Neural cell (in vitro differentiated cells): ENCODE measurements at regions not wholly inside any gene's neighbourhood (a gene's known extent, or its start where the extent isn't known, plus 50 kb on each side); places are given as distances from the start of the nearest gene placed in this dataset.

Experiments
- EP300 ChIP-seq: fragments of 450-650 bp; conservative IDR thresholded peaks from 2 replicates; pipeline ENCODE4 v1.6.1; 2014; ENCODE audit warnings: antibody characterized with exemption, mild to moderate bottlenecking, moderate library complexity; ENCODE audit not compliant: poor library complexity, severe bottlenecking
- EZH2 ChIP-seq: fragments of 200-600, 300-800 bp; shearing (Covaris generic), sonication (generic); IDR thresholded peaks from 2 replicates; pipeline ENCODE4 v1.6.1; 2014; ENCODE audit warnings: antibody characterized with exemption, low read length, borderline replicate concordance, mild to moderate bottlenecking; ENCODE audit not compliant: insufficient read depth, poor library complexity, severe bottlenecking
- MXI1 ChIP-seq: fragments of 450-650 bp; conservative IDR thresholded peaks from 2 replicates; pipeline ENCODE4 v1.6.1; 2014; ENCODE audit warnings: antibody characterized with exemption, mild to moderate bottlenecking; ENCODE audit not compliant: poor library complexity, severe bottlenecking
- POLR2AphosphoS5 ChIP-seq: IDR thresholded peaks from 2 replicates; pipeline ENCODE4 v1.6.1; 2012
- RAD21 ChIP-seq: fragments of 450-650 bp; conservative IDR thresholded peaks from 2 replicates; pipeline ENCODE4 v1.6.1; 2014; ENCODE audit warnings: antibody characterized with exemption, mild to moderate bottlenecking, moderate library complexity
- REST ChIP-seq: IDR thresholded peaks from 2 replicates; pipeline ENCODE4 v1.6.1; 2012; ENCODE audit warnings: borderline replicate concordance
- SMC3 ChIP-seq: fragments of 450-650 bp; conservative IDR thresholded peaks from 2 replicates; pipeline ENCODE4 v1.6.1; 2014; ENCODE audit warnings: antibody characterized with exemption, mild to moderate bottlenecking, moderate library complexity; ENCODE audit not compliant: poor library complexity
- TAF1 ChIP-seq: IDR thresholded peaks from 2 replicates; pipeline ENCODE4 v1.6.1; 2012; ENCODE audit warnings: low read depth
- TF ChIP-seq, protein P1 (sequence below): fragments of 450-650 bp; IDR thresholded peaks from 2 replicates; pipeline ENCODE4 v1.5.1; 2014; ENCODE audit warnings: antibody characterized with exemption, mild to moderate bottlenecking, moderate library complexity; ENCODE audit not compliant: poor library complexity, severe bottlenecking

DNA sequence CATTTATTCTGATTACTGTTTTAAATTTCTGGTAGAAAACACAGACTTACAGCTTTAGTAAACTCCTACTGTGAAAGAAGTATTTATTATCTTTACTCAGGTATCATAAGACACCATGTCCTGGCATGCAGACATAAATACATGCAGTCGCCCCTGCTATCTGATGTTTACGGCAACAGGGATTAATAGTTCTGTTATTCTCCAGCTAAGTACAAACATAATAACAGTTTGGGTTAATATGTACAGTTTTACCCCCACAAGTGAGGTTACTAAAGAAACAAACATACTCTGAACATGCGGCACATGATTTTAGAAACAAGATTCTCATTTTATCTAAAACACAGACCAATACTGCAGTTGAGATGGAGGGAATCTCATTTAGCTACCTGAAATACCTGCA lies 170.8 kb downstream of the ABCA8 start:
- TF ChIP-seq TAF1 (no peak), EP300 (no peak), POLR2AphosphoS5 (no peak), EZH2 (no peak), REST (no peak), SMC3 (no peak), RAD21 (no peak), MXI1 (no peak)
- TF ChIP-seq, protein P1, sequence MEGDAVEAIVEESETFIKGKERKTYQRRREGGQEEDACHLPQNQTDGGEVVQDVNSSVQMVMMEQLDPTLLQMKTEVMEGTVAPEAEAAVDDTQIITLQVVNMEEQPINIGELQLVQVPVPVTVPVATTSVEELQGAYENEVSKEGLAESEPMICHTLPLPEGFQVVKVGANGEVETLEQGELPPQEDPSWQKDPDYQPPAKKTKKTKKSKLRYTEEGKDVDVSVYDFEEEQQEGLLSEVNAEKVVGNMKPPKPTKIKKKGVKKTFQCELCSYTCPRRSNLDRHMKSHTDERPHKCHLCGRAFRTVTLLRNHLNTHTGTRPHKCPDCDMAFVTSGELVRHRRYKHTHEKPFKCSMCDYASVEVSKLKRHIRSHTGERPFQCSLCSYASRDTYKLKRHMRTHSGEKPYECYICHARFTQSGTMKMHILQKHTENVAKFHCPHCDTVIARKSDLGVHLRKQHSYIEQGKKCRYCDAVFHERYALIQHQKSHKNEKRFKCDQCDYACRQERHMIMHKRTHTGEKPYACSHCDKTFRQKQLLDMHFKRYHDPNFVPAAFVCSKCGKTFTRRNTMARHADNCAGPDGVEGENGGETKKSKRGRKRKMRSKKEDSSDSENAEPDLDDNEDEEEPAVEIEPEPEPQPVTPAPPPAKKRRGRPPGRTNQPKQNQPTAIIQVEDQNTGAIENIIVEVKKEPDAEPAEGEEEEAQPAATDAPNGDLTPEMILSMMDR = no peak
